ENCODE measurements at regions not wholly inside any gene's neighbourhood (a gene's known extent, or its start where the extent isn't known, plus 50 kb on each side); places are given as distances from the start of the nearest gene placed in this dataset.

DNA sequence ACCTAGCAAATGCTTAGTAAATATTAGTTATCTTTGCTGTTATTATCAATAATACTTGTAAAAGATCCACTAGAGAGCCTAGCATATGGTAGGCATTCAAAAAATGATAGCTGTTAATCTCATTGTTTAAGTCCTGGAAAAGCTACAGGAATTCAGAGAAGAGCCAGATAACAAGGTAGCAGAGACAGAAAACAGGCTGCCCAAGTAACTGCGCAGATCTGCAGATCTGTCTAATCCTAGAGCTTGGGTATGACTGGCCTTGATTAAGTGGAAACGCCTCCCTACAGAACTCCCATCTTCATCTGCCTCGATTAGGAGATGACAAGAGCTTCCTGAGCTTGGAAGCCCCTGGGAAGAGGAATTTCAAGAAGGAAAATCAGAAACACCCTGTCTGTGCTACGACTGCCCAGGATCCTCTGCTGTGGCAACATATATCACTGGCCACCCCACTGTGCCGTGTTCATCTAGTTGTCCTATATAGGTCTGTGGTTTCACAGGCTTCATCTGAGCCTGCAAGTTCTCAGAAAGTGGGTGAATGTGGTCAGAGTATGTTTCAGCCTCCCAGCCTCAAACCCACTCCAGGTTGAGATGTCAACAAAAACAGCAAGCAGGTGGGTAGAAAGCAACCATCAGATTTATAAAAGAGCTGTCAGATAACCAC is 151.5 kb upstream of the PKDCC start:
- CTCF ChIA-PET (ENCODE audit: unreplicated experiment) = interaction anchor here (0.8 kb wide), 1 partner anchor 11 kb away, joined by 4 read pairs; no protein-coding TSS in a partner anchor
- no peak overlapping the region for H3K4me2 ChIP-seq (ENCODE audit: low read length)
- H3K4me3 ChIP-seq (ENCODE audit: low read depth, low read length, poor library complexity, severe bottlenecking) = no peak overlapping the region
- no peak overlapping the region for H3K27ac ChIP-seq (ENCODE audit: low read depth, low read length, poor library complexity, severe bottlenecking)
- BruUV-seq (replicated peaks) = no TSS peak
- DNase-seq (ENCODE audit: low spot score) = no peak
- H2AFZ ChIP-seq (ENCODE audit: low read length) = no peak overlapping the region
- POLR2A ChIA-PET = no interaction called here
- H3K9me2 ChIP-seq (ENCODE audit: insufficient read depth, low read length) = no peaks in the 10 kb centered on the region
- H3K79me2 ChIP-seq (ENCODE audit: insufficient read depth, low read depth, low read length) = no peaks in the 10 kb centered on the region
- no peaks in the 10 kb centered on the region for H3K36me3 ChIP-seq (ENCODE audit: insufficient read depth, low read length)
- intact Hi-C loops (cut with micrococcal nuclease; ENCODE audit: unreplicated experiment) = no loop called here
- H3K4me1 ChIP-seq (ENCODE audit: insufficient read depth, low read length, poor library complexity, severe bottlenecking) = no peaks in the 10 kb centered on the region
- H3K9me3 ChIP-seq (ENCODE audit: low read length) = no peaks in the 10 kb centered on the region
- no peak for TF ChIP-seq EZH2phosphoT487 (IDR thresholded peaks at IDR 0.05; ENCODE audit: borderline replicate concordance, low read depth, low read length)
- TF ChIP-seq, protein P1, sequence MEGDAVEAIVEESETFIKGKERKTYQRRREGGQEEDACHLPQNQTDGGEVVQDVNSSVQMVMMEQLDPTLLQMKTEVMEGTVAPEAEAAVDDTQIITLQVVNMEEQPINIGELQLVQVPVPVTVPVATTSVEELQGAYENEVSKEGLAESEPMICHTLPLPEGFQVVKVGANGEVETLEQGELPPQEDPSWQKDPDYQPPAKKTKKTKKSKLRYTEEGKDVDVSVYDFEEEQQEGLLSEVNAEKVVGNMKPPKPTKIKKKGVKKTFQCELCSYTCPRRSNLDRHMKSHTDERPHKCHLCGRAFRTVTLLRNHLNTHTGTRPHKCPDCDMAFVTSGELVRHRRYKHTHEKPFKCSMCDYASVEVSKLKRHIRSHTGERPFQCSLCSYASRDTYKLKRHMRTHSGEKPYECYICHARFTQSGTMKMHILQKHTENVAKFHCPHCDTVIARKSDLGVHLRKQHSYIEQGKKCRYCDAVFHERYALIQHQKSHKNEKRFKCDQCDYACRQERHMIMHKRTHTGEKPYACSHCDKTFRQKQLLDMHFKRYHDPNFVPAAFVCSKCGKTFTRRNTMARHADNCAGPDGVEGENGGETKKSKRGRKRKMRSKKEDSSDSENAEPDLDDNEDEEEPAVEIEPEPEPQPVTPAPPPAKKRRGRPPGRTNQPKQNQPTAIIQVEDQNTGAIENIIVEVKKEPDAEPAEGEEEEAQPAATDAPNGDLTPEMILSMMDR (conservative IDR thresholded peaks at IDR 0.05; ENCODE audit: low read length) = no peak
- no peaks in the 10 kb centered on the region for H4K20me1 ChIP-seq (ENCODE audit: insufficient read depth, low read length)

DNA sequence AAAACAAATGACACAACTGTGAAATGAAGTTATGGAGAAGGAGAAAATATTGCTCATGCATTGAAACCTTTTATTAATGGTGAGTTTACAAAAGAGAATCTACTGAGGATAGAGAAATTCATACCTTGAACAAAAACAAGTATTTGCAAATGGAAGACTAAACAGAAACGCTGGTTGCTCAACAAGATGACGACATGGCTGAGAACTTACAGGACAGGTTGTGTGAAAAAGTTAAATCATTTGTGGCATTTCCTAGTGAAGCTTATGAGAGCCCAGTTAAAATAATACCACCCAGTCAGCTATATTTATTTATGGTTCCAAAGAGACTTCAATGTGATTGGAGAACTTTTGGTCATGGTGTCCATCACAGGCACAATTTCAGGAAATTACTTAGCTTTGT is 148.6 kb upstream of the PKDCC start:
- no peak overlapping the region for H3K4me2 ChIP-seq (ENCODE audit: low read length)
- DNase-seq (ENCODE audit: low spot score) = no peak
- no peak overlapping the region for H3K4me3 ChIP-seq (ENCODE audit: low read depth, low read length, poor library complexity, severe bottlenecking)
- no peak overlapping the region for H3K27ac ChIP-seq (ENCODE audit: low read depth, low read length, poor library complexity, severe bottlenecking)
- CTCF ChIA-PET (ENCODE audit: unreplicated experiment) = no interaction called here
- POLR2A ChIA-PET = interaction anchor here (0.6 to 0.7 kb wide), 2 partner anchors 339 to 1817 kb away, joined by 3 to 7 read pairs; no protein-coding TSS in a partner anchor
- intact Hi-C loops (cut with micrococcal nuclease; ENCODE audit: unreplicated experiment) = no loop called here
- no peaks in the 10 kb centered on the region for H3K9me2 ChIP-seq (ENCODE audit: insufficient read depth, low read length)
- BruUV-seq (replicated peaks) = no TSS peak
- no peaks in the 10 kb centered on the region for H3K9me3 ChIP-seq (ENCODE audit: low read length)
- H3K4me1 ChIP-seq (ENCODE audit: insufficient read depth, low read length, poor library complexity, severe bottlenecking) = no peaks in the 10 kb centered on the region
- no peak overlapping the region for H2AFZ ChIP-seq (ENCODE audit: low read length)
- H4K20me1 ChIP-seq (ENCODE audit: insufficient read depth, low read length) = no peaks in the 10 kb centered on the region
- H3K36me3 ChIP-seq (ENCODE audit: insufficient read depth, low read length) = no peaks in the 10 kb centered on the region
- no peaks in the 10 kb centered on the region for H3K79me2 ChIP-seq (ENCODE audit: insufficient read depth, low read depth, low read length)
- TF ChIP-seq, protein P1 (conservative IDR thresholded peaks at IDR 0.05; ENCODE audit: low read length) = no peak
- no peak for TF ChIP-seq EZH2phosphoT487 (IDR thresholded peaks at IDR 0.05; ENCODE audit: borderline replicate concordance, low read depth, low read length)

DNA sequence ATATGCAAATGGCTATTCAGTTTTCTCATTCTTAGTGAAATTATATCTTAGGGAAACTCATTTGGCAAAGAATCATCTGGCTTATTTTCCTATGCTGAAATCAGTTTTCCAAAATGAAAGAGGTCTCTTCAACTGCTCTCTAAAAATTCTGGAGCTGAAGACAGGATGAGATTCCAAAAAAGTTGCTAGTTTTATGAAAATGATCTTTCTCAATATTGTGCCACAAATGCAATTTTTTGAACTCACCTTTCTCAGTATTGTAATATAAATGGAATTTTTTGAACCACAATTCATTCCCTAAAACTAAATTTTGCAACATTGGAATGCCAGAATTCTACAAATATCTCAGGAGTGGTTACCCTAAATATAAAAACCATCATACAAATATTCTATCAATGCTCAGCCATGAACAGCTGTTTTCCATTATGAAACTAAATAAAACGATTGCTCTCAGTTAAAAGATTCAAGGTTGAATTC is 147.7 kb upstream of the PKDCC start:
- no peaks in the 10 kb centered on the region for H3K79me2 ChIP-seq (ENCODE audit: insufficient read depth, low read depth, low read length)
- TF ChIP-seq, protein P1 (conservative IDR thresholded peaks at IDR 0.05; ENCODE audit: low read length) = no peak
- TF ChIP-seq EZH2phosphoT487 (IDR thresholded peaks at IDR 0.05; ENCODE audit: borderline replicate concordance, low read depth, low read length) = no peak
- no peaks in the 10 kb centered on the region for H3K36me3 ChIP-seq (ENCODE audit: insufficient read depth, low read length)
- H4K20me1 ChIP-seq (ENCODE audit: insufficient read depth, low read length) = no peaks in the 10 kb centered on the region
- H3K27ac ChIP-seq (ENCODE audit: low read depth, low read length, poor library complexity, severe bottlenecking) = no peak overlapping the region
- H3K9me3 ChIP-seq (ENCODE audit: low read length) = no peaks in the 10 kb centered on the region
- CTCF ChIA-PET (ENCODE audit: unreplicated experiment) = no interaction called here
- no peak overlapping the region for H3K4me3 ChIP-seq (ENCODE audit: low read depth, low read length, poor library complexity, severe bottlenecking)
- BruUV-seq (replicated peaks) = no TSS peak
- H3K4me1 ChIP-seq (ENCODE audit: insufficient read depth, low read length, poor library complexity, severe bottlenecking) = no peaks in the 10 kb centered on the region
- DNase-seq (ENCODE audit: low spot score) = no peak
- no peak overlapping the region for H3K4me2 ChIP-seq (ENCODE audit: low read length)
- intact Hi-C loops (cut with micrococcal nuclease; ENCODE audit: unreplicated experiment) = no loop called here
- H3K9me2 ChIP-seq (ENCODE audit: insufficient read depth, low read length) = no peaks in the 10 kb centered on the region
- no peak overlapping the region for H2AFZ ChIP-seq (ENCODE audit: low read length)
- POLR2A ChIA-PET = no interaction called here
